H1 (cell line): ENCODE measurements at regions not wholly inside any gene's neighbourhood (a gene's known extent, or its start where the extent isn't known, plus 50 kb on each side); places are given as distances from the start of the nearest gene placed in this dataset.

Source experiments
- CEBPB ChIP-seq: IDR thresholded peaks from 2 replicates; pipeline ENCODE4 v1.6.1; 2012; ENCODE audit warnings: low read depth, low read length
- CHD2 ChIP-seq: IDR thresholded peaks from 2 replicates; pipeline ENCODE4 v1.6.1; 2012; ENCODE audit warnings: low read length, improper control_type of control experiment
- EP300 ChIP-seq, 2 experiments: IDR thresholded peaks; 1 replicate in 1 of 2; 2 replicates in 1 of 2; pipeline ENCODE4 v1.6.1; 2011 to 2012; ENCODE audit warnings: low read depth in 2 of 2, low read length in 2 of 2, mild to moderate bottlenecking in 2 of 2, borderline replicate concordance in 1 of 2, inconsistent platforms in 1 of 2, moderate library complexity in 1 of 2
- EZH2 ChIP-seq: fragments of 200-600 bp; sonication (generic); IDR thresholded peaks from 2 replicates; pipeline ENCODE4 v1.7.1; 2012; ENCODE audit warnings: low read depth, mild to moderate bottlenecking, moderate library complexity, low read length, inconsistent platforms; ENCODE audit not compliant: severe bottlenecking
- HDAC2 ChIP-seq, 2 experiments: fragments of 300-600 bp in 1 of 2; sonication (generic) in 1 of 2; IDR thresholded peaks; 2 replicates each; pipeline ENCODE4 v1.6.1; 2011 to 2012; ENCODE audit warnings: low read depth in 2 of 2, low read length in 2 of 2, mild to moderate bottlenecking in 2 of 2, moderate library complexity in 2 of 2, borderline replicate concordance in 1 of 2, inconsistent platforms in 1 of 2
- JUN ChIP-seq: IDR thresholded peaks from 2 replicates; pipeline ENCODE4 v1.6.1; 2011; ENCODE audit warnings: low read depth, mild to moderate bottlenecking, improper control_type of control experiment, low read length
- JUND ChIP-seq: IDR thresholded peaks from 2 replicates; pipeline ENCODE4 v1.6.1; 2011; ENCODE audit warnings: mild to moderate bottlenecking, improper control_type of control experiment, low read length
- MAX ChIP-seq: IDR thresholded peaks from 2 replicates; pipeline ENCODE4 v1.6.1; 2012; ENCODE audit warnings: inconsistent platforms
- POLR2AphosphoS5 ChIP-seq: IDR thresholded peaks from 2 replicates; pipeline ENCODE4 v1.6.1; 2011; ENCODE audit warnings: low read depth, low read length
- RAD21 ChIP-seq, 2 experiments: IDR thresholded peaks in 1 of 2; conservative IDR thresholded peaks in 1 of 2; 2 replicates each; pipeline ENCODE4 v1.6.1; 2011; ENCODE audit warnings: low read depth in 2 of 2, low read length in 2 of 2, improper control_type of control experiment in 1 of 2, inconsistent platforms in 1 of 2, mild to moderate bottlenecking in 1 of 2, moderate library complexity in 1 of 2
- TF ChIP-seq, protein P1 (sequence below), 3 experiments: IDR thresholded peaks; 1 replicate in 2 of 3; 2 replicates in 1 of 3; pipeline versions ENCODE4 v1.5.1 to v1.6.1; 2011; ENCODE audit warnings: low read length in 3 of 3, mild to moderate bottlenecking in 3 of 3, inconsistent platforms in 2 of 3, low read depth in 1 of 3, moderate library complexity in 1 of 3; ENCODE audit not compliant: insufficient read depth in 1 of 3; ENCODE audit errors: control extremely low read depth in 1 of 3

GRCh38 chr2:7333960-7334493 is 416.8 kb downstream of the RNF144A start:
- TF ChIP-seq, protein P1, sequence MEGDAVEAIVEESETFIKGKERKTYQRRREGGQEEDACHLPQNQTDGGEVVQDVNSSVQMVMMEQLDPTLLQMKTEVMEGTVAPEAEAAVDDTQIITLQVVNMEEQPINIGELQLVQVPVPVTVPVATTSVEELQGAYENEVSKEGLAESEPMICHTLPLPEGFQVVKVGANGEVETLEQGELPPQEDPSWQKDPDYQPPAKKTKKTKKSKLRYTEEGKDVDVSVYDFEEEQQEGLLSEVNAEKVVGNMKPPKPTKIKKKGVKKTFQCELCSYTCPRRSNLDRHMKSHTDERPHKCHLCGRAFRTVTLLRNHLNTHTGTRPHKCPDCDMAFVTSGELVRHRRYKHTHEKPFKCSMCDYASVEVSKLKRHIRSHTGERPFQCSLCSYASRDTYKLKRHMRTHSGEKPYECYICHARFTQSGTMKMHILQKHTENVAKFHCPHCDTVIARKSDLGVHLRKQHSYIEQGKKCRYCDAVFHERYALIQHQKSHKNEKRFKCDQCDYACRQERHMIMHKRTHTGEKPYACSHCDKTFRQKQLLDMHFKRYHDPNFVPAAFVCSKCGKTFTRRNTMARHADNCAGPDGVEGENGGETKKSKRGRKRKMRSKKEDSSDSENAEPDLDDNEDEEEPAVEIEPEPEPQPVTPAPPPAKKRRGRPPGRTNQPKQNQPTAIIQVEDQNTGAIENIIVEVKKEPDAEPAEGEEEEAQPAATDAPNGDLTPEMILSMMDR (IDR thresholded peaks at IDR 0.05; ENCODE audit: control extremely low read depth in 1 of 3, insufficient read depth in 1 of 3, low read depth in 1 of 3, low read length in 3 of 3): no peak
- TF ChIP-seq EZH2 (no peak), CEBPB (no peak), JUN (no peak), MAX (no peak), EP300 (IDR thresholded peaks at IDR 0.05; ENCODE audit: borderline replicate concordance in 1 of 2, low read depth in 2 of 2, low read length in 2 of 2) (no peak), CHD2 (no peak), RAD21 (IDR thresholded peaks at IDR 0.05 in 1 of 2, conservative IDR thresholded peaks at IDR 0.05 in 1 of 2; ENCODE audit: low read depth in 2 of 2, low read length in 2 of 2) (no peak), POLR2AphosphoS5 (no peak), HDAC2 (IDR thresholded peaks at IDR 0.05; ENCODE audit: borderline replicate concordance in 1 of 2, low read depth in 2 of 2, low read length in 2 of 2) (no peak), JUND (no peak)
